GM23338 (cell line): ENCODE measurements at regions not wholly inside any gene's neighbourhood (a gene's known extent, or its start where the extent isn't known, plus 50 kb on each side); places are given as distances from the start of the nearest gene placed in this dataset.

Experiments used
- ATAC-seq: fragments of 200-7000 bp; cut with Tn5 transposase; 3 replicates; pipeline ENCODE4 v1.9.1; 2020
- DNase-seq: peaks from one replicate; pipeline ENCODE4 v3.0.0-alpha.2; 2015; ENCODE audit warnings: low spot score
- H2AFZ ChIP-seq: fragments of 200-600 bp; sonication (generic); 2 replicates; pipeline ENCODE4 v1.8.0; 2016; ENCODE audit warnings: antibody characterized with exemption, mild to moderate bottlenecking, moderate library complexity
- H3F3A ChIP-seq: fragments of 200-600 bp; sonication (generic); replicated peaks from 2 replicates; pipeline ENCODE4 v1.8.0; 2017; ENCODE audit warnings: antibody characterized with exemption, mixed run types, low read depth
- H3K27ac ChIP-seq: fragments of 200-600 bp; sonication (generic); 2 replicates; pipeline ENCODE4 v1.6.1; 2016; ENCODE audit warnings: low read depth
- H3K27me3 ChIP-seq: fragments of 200-600 bp; sonication (generic); 2 replicates; pipeline ENCODE4 v1.8.0; 2016; ENCODE audit warnings: mild to moderate bottlenecking, mixed run types, moderate library complexity; ENCODE audit not compliant: insufficient read depth
- H3K36me3 ChIP-seq: fragments of 200-600 bp; sonication (generic); 2 replicates; pipeline ENCODE4 v1.8.0; 2016; ENCODE audit warnings: mild to moderate bottlenecking; ENCODE audit not compliant: insufficient read depth
- H3K4me1 ChIP-seq: fragments of 200-600 bp; sonication (generic); 2 replicates; pipeline ENCODE4 v1.8.0; 2016; ENCODE audit warnings: mild to moderate bottlenecking, moderate library complexity; ENCODE audit not compliant: insufficient read depth
- H3K4me2 ChIP-seq: fragments of 200-600 bp; sonication (generic); 2 replicates; pipeline ENCODE4 v1.7.1; 2017; ENCODE audit warnings: mixed run types
- H3K4me3 ChIP-seq: fragments of 200-600 bp; sonication (generic); 2 replicates; pipeline ENCODE4 v1.6.1; 2016; ENCODE audit warnings: mixed run types
- H3K79me2 ChIP-seq: fragments of 200-600 bp; sonication (generic); replicated peaks from 2 replicates; pipeline ENCODE4 v1.8.0; 2017; ENCODE audit warnings: mild to moderate bottlenecking; ENCODE audit not compliant: insufficient read depth
- H3K9me2 ChIP-seq: fragments of 200-600 bp; sonication (generic); 2 replicates; pipeline ENCODE4 v1.8.0; 2017; ENCODE audit not compliant: insufficient read depth
- H4K20me1 ChIP-seq: fragments of 200-600 bp; sonication (generic); replicated peaks from 2 replicates; pipeline ENCODE4 v1.8.0; 2017; ENCODE audit warnings: mild to moderate bottlenecking; ENCODE audit not compliant: insufficient read depth
- H3K27ac Mint-ChIP-seq: 2 replicates; pipeline ENCODE4 v1.8.0; 2020; ENCODE audit warnings: inconsistent platforms, mild to moderate bottlenecking, moderate library complexity, mixed read lengths
- H3K27me3 Mint-ChIP-seq: 3 replicates; pipeline ENCODE4 v1.8.0; 2022; ENCODE audit warnings: low read depth, mild to moderate bottlenecking, moderate library complexity, mixed read lengths, inconsistent platforms; ENCODE audit not compliant: insufficient read depth, poor library complexity
- H3K36me3 Mint-ChIP-seq: 3 replicates; pipeline ENCODE4 v1.8.0; 2021; ENCODE audit warnings: low read depth, mild to moderate bottlenecking, inconsistent platforms, moderate library complexity, mixed read lengths
- H3K4me1 Mint-ChIP-seq: 3 replicates; pipeline ENCODE4 v1.8.0; 2020; ENCODE audit warnings: mild to moderate bottlenecking, inconsistent platforms, mixed read lengths
- H3K4me3 Mint-ChIP-seq: 3 replicates; pipeline ENCODE4 v1.8.0; 2021; ENCODE audit warnings: moderate library complexity, mild to moderate bottlenecking, inconsistent platforms, mixed read lengths
- H3K9me3 Mint-ChIP-seq: 3 replicates; pipeline ENCODE4 v1.8.0; 2020; ENCODE audit warnings: moderate library complexity, mild to moderate bottlenecking, inconsistent platforms, mixed read lengths
- CREB1 ChIP-seq: fragments of 250-450 bp; sonication (Bioruptor Pico); IDR thresholded peaks from 2 replicates; pipeline ENCODE4 v1.5.0; 2020; ENCODE audit warnings: low read depth, mild to moderate bottlenecking, moderate library complexity
- EZH2 ChIP-seq: fragments of 200-600 bp; sonication (generic); IDR thresholded peaks from one replicate; pipeline ENCODE4 v1.8.0; 2017; ENCODE audit warnings: antibody characterized with exemption, mild to moderate bottlenecking, low read depth; ENCODE audit not compliant: unreplicated experiment
- EZH2phosphoT487 ChIP-seq: fragments of 200-600 bp; sonication (generic); IDR thresholded peaks from one replicate; pipeline ENCODE4 v1.8.1; 2018; ENCODE audit warnings: antibody characterized with exemption; ENCODE audit not compliant: unreplicated experiment
- JUNB ChIP-seq: IDR thresholded peaks from one replicate; pipeline ENCODE4 v1.6.1; 2016; ENCODE audit warnings: antibody characterized with exemption; ENCODE audit not compliant: unreplicated experiment
- NANOG ChIP-seq: IDR thresholded peaks from 2 replicates; pipeline ENCODE4 v1.6.1; 2016; ENCODE audit warnings: antibody characterized with exemption, borderline replicate concordance
- POLR2AphosphoS5 ChIP-seq: IDR thresholded peaks from 2 replicates; pipeline ENCODE4 v1.6.1; 2016; ENCODE audit warnings: antibody characterized with exemption, low read depth
- STAT1 ChIP-seq: IDR thresholded peaks from one replicate; pipeline ENCODE4 v1.6.1; 2016; ENCODE audit warnings: antibody characterized with exemption; ENCODE audit not compliant: unreplicated experiment
- ZNF114 ChIP-seq: fragments of 250-450 bp; sonication (Bioruptor Pico); IDR thresholded peaks from 2 replicates; pipeline ENCODE4 v1.5.0; 2020; ENCODE audit warnings: mild to moderate bottlenecking, moderate library complexity
- ZNF331 ChIP-seq: fragments of 250-450 bp; sonication (Bioruptor Pico); IDR thresholded peaks from 2 replicates; pipeline ENCODE4 v1.5.0; 2020; ENCODE audit warnings: low read depth, mild to moderate bottlenecking, moderate library complexity
- TF ChIP-seq, protein P1 (sequence below): IDR thresholded peaks from one replicate; pipeline ENCODE4 v1.6.1; 2018; ENCODE audit warnings: antibody characterized with exemption; ENCODE audit not compliant: unreplicated experiment
- TF ChIP-seq, protein P2 (sequence below): fragments of 250-450 bp; sonication (Bioruptor Pico); IDR thresholded peaks from 2 replicates; pipeline ENCODE4 v1.5.0; 2020; ENCODE audit warnings: mild to moderate bottlenecking, moderate library complexity
- TF ChIP-seq, protein P3 (sequence below): IDR thresholded peaks from 2 replicates; pipeline ENCODE4 v1.6.1; 2016; ENCODE audit warnings: antibody characterized with exemption
- TF ChIP-seq, protein P4 (sequence below), 2 experiments: fragments of 200-600 bp in 1 of 2; sonication (generic) in 1 of 2; conservative IDR thresholded peaks; 2 replicates each; pipeline versions ENCODE4 v1.5.1 to v1.6.1; 2016 to 2017; ENCODE audit warnings: antibody characterized with exemption in 2 of 2, low read depth in 2 of 2, mild to moderate bottlenecking in 2 of 2, moderate library complexity in 1 of 2

DNA sequence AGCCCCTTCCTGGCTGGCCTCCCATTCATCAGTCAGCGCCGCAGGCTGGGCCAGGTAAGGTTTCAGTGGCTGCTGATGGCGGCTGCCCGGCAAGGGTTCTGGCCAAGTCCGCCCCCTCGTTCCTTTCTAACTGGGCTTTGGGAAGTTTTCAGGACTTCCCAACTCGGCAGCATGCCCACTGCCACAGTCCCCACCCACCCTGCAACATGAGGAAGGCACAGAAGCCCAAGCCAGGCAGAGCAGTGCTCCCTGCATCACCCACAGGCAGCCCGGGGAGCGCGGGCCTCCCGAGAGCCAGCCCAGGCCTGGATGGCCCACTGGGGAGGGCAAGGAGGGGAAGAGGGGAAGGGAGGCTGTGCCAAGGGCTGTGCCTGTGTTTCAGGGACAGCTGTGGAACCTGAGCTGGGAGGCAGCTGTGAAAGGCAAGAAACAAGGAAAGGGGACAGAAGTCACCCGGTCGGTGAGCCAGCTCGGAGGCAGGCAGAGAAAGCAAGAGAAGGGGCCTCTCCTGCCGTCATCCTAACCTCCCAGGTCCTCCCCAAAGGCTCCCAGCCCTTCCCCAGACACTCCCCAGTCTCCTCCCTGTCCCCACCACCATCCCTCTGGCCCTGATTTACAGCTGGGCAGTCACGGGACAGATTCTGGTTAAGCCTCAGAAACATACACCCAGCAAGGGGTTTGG, 73.9 kb downstream of the CPN2 start:
- peaks cover 14% of the 10 kb centered on the region for H3K4me1 ChIP-seq
- ATAC-seq (peak; percentile 56), DNase-seq (no peak)
- H3K79me2 ChIP-seq: no peaks in the 10 kb centered on the region
- TF ChIP-seq, protein P1, sequence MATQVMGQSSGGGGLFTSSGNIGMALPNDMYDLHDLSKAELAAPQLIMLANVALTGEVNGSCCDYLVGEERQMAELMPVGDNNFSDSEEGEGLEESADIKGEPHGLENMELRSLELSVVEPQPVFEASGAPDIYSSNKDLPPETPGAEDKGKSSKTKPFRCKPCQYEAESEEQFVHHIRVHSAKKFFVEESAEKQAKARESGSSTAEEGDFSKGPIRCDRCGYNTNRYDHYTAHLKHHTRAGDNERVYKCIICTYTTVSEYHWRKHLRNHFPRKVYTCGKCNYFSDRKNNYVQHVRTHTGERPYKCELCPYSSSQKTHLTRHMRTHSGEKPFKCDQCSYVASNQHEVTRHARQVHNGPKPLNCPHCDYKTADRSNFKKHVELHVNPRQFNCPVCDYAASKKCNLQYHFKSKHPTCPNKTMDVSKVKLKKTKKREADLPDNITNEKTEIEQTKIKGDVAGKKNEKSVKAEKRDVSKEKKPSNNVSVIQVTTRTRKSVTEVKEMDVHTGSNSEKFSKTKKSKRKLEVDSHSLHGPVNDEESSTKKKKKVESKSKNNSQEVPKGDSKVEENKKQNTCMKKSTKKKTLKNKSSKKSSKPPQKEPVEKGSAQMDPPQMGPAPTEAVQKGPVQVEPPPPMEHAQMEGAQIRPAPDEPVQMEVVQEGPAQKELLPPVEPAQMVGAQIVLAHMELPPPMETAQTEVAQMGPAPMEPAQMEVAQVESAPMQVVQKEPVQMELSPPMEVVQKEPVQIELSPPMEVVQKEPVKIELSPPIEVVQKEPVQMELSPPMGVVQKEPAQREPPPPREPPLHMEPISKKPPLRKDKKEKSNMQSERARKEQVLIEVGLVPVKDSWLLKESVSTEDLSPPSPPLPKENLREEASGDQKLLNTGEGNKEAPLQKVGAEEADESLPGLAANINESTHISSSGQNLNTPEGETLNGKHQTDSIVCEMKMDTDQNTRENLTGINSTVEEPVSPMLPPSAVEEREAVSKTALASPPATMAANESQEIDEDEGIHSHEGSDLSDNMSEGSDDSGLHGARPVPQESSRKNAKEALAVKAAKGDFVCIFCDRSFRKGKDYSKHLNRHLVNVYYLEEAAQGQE: no peak
- TF ChIP-seq NANOG (no peak), CREB1 (no peak), EZH2 (no peak), JUNB (no peak), POLR2AphosphoS5 (no peak), STAT1 (no peak), ZNF331 (CRISPR knock-in tag) (no peak), ZNF114 (CRISPR knock-in tag) (no peak), EZH2phosphoT487 (no peak)
- TF ChIP-seq, protein P2, sequence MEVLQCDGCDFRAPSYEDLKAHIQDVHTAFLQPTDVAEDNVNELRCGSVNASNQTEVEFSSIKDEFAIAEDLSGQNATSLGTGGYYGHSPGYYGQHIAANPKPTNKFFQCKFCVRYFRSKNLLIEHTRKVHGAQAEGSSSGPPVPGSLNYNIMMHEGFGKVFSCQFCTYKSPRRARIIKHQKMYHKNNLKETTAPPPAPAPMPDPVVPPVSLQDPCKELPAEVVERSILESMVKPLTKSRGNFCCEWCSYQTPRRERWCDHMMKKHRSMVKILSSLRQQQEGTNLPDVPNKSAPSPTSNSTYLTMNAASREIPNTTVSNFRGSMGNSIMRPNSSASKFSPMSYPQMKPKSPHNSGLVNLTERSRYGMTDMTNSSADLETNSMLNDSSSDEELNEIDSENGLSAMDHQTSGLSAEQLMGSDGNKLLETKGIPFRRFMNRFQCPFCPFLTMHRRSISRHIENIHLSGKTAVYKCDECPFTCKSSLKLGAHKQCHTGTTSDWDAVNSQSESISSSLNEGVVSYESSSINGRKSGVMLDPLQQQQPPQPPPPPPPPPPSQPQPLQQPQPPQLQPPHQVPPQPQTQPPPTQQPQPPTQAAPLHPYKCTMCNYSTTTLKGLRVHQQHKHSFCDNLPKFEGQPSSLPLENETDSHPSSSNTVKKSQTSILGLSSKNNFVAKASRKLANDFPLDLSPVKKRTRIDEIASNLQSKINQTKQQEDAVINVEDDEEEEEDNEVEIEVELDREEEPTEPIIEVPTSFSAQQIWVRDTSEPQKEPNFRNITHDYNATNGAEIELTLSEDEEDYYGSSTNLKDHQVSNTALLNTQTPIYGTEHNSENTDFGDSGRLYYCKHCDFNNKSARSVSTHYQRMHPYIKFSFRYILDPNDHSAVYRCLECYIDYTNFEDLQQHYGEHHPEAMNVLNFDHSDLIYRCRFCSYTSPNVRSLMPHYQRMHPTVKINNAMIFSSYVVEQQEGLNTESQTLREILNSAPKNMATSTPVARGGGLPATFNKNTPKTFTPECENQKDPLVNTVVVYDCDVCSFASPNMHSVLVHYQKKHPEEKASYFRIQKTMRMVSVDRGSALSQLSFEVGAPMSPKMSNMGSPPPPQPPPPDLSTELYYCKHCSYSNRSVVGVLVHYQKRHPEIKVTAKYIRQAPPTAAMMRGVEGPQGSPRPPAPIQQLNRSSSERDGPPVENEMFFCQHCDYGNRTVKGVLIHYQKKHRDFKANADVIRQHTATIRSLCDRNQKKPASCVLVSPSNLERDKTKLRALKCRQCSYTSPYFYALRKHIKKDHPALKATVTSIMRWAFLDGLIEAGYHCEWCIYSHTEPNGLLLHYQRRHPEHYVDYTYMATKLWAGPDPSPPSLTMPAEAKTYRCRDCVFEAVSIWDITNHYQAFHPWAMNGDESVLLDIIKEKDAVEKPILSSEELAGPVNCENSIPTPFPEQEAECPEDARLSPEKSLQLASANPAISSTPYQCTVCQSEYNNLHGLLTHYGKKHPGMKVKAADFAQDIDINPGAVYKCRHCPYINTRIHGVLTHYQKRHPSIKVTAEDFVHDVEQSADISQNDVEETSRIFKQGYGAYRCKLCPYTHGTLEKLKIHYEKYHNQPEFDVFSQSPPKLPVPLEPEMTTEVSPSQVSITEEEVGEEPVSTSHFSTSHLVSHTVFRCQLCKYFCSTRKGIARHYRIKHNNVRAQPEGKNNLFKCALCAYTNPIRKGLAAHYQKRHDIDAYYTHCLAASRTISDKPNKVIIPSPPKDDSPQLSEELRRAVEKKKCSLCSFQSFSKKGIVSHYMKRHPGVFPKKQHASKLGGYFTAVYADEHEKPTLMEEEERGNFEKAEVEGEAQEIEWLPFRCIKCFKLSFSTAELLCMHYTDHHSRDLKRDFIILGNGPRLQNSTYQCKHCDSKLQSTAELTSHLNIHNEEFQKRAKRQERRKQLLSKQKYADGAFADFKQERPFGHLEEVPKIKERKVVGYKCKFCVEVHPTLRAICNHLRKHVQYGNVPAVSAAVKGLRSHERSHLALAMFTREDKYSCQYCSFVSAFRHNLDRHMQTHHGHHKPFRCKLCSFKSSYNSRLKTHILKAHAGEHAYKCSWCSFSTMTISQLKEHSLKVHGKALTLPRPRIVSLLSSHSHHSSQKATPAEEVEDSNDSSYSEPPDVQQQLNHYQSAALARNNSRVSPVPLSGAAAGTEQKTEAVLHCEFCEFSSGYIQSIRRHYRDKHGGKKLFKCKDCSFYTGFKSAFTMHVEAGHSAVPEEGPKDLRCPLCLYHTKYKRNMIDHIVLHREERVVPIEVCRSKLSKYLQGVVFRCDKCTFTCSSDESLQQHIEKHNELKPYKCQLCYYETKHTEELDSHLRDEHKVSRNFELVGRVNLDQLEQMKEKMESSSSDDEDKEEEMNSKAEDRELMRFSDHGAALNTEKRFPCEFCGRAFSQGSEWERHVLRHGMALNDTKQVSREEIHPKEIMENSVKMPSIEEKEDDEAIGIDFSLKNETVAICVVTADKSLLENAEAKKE (CRISPR knock-in tag): no peak
- TF ChIP-seq, protein P3, sequence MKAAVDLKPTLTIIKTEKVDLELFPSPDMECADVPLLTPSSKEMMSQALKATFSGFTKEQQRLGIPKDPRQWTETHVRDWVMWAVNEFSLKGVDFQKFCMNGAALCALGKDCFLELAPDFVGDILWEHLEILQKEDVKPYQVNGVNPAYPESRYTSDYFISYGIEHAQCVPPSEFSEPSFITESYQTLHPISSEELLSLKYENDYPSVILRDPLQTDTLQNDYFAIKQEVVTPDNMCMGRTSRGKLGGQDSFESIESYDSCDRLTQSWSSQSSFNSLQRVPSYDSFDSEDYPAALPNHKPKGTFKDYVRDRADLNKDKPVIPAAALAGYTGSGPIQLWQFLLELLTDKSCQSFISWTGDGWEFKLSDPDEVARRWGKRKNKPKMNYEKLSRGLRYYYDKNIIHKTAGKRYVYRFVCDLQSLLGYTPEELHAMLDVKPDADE: no peak
- TF ChIP-seq, protein P4, sequence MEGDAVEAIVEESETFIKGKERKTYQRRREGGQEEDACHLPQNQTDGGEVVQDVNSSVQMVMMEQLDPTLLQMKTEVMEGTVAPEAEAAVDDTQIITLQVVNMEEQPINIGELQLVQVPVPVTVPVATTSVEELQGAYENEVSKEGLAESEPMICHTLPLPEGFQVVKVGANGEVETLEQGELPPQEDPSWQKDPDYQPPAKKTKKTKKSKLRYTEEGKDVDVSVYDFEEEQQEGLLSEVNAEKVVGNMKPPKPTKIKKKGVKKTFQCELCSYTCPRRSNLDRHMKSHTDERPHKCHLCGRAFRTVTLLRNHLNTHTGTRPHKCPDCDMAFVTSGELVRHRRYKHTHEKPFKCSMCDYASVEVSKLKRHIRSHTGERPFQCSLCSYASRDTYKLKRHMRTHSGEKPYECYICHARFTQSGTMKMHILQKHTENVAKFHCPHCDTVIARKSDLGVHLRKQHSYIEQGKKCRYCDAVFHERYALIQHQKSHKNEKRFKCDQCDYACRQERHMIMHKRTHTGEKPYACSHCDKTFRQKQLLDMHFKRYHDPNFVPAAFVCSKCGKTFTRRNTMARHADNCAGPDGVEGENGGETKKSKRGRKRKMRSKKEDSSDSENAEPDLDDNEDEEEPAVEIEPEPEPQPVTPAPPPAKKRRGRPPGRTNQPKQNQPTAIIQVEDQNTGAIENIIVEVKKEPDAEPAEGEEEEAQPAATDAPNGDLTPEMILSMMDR (conservative IDR thresholded peaks at IDR 0.05; ENCODE audit: low read depth in 2 of 2): no peak
- peaks cover 15% of the 10 kb centered on the region for H3F3A ChIP-seq
- Mint-ChIP-seq H3K4me3 (no peak overlapping the region), H3K27me3 (peaks cover 39% of the 10 kb centered on the region), H3K36me3 (peaks cover 13% of the 10 kb centered on the region), H3K27ac (peak overlapping the region; percentile 40; the same call in 1 of the 2 replicates), H3K4me1 (peaks cover 25% of the 10 kb centered on the region), H3K9me3 (peaks cover 18% of the 10 kb centered on the region)
- H3K9me2 ChIP-seq: no peaks in the 10 kb centered on the region
- H2AFZ ChIP-seq: peak overlapping the region; percentile 83
- no peak overlapping the region for H3K4me2 ChIP-seq
- H3K36me3 ChIP-seq: no peaks in the 10 kb centered on the region
- no peaks in the 10 kb centered on the region for H3K27me3 ChIP-seq
- H4K20me1 ChIP-seq: no peaks in the 10 kb centered on the region
- no peak overlapping the region for H3K27ac ChIP-seq
- no peak overlapping the region for H3K4me3 ChIP-seq
